Motor neuron (in vitro differentiated cells): ENCODE measurements at regions not wholly inside any gene's neighbourhood (a gene's known extent, or its start where the extent isn't known, plus 50 kb on each side); places are given as distances from the start of the nearest gene placed in this dataset.

Experiments
- ATAC-seq, 8 experiments: fragments of 200-7000 bp; cut with Tn5 transposase; replicated peaks in 6 of 8; 2 replicates each; pipeline ENCODE4 v1.8.0; 2021; ENCODE audit warnings: mild to moderate bottlenecking in 8 of 8, moderate library complexity in 8 of 8
- H3K27ac ChIP-seq, 2 donors: fragments of 250-450 bp; sonication (Bioruptor Pico); 2 replicates each; pipeline ENCODE4 v1.9.0; 2021; ENCODE audit warnings: antibody characterized with exemption in 2 of 2, mild to moderate bottlenecking in 2 of 2, moderate library complexity in 1 of 2
- H3K4me1 ChIP-seq, 2 donors: fragments of 250-450 bp; sonication (Bioruptor Pico); replicated peaks in 1 of 2; 2 replicates each; pipeline ENCODE4 v1.6.1; 2021; ENCODE audit warnings: antibody characterized with exemption in 2 of 2, mild to moderate bottlenecking in 2 of 2, moderate library complexity in 1 of 2
- H3K4me3 ChIP-seq, 5 donors: fragments of 250-450 bp; sonication (Bioruptor Pico); 2 replicates each; pipeline ENCODE4 v1.9.0; 2021; ENCODE audit warnings: antibody characterized with exemption in 5 of 5, mild to moderate bottlenecking in 5 of 5, moderate library complexity in 4 of 5
- WGBS, 10 experiments: fragments of 450-650 bp; shearing (Covaris generic); methylation state at CpG; one replicate each; pipeline ENCODE4 v1.0.0; 2022; 5-methylcytosine and 5-hydroxymethylcytosine counted together
- in situ Hi-C, 9 experiments: fragments of 400-800 bp; cut with MboI; loops; one replicate each; pipeline ENCODE4 v1.15.0; 2021; ENCODE audit warnings: low sequenced_read_pairs in 9 of 9, low pct_unique_long_range_greater_than_20kb in 2 of 9; ENCODE audit not compliant: unreplicated experiment in 9 of 9

DNA sequence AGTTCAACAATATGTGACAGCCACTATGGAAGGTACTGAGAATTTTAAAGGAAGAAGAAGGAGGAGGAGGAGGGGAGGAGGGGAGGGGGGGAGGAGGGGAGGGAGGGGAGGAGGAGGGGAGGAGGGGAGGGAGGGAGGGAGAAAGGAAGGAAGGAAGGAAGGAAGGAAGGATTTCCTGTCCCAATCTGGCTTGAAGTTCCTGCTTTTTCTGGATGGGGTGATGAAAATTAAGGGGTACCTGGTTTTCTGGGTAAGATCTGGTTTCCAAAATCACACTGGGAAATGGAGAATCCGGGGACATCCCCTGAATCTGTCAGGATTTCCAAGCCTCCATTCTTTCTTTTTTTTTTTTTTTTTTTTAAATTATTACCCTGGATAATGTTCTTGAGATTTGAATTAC, 271.8 kb downstream of the MTX2 start:
- WGBS, 10 experiments = 20 to 100% (median 80%) methylated on average over 1 of the region's 1 CpG; no CpG with 5 or more reads in 5 of the 10 experiments

DNA sequence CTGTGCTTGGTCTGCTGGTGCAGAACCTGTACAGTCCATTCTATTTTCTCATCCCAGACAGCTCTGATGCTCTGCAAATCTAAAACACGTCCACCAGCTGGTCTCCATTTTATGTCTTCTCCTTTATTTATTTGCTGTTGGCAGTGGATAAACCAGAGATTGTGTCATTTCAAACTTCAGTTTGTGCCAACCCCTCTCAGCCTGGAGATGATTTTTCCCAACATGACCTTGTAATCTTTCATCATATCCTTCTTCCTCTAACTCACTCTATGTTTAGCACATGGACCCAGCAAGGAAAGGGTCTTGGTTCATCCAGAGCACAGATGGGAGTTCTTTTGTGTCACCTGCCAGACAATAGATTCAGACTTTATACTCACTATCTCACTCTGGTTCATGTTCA, 273.2 kb downstream of the MTX2 start:
- H3K4me3 ChIP-seq = no peak overlapping the region
- ATAC-seq = no peak
- H3K4me1 ChIP-seq = peaks cover 21 to 35% of the 10 kb centered on the region in 2 donors
- WGBS, 10 experiments = 0 to 100% (median 83%) methylated on average over 1 of the region's 1 CpG; no CpG with 5 or more reads in 3 of the 10 experiments
- in situ Hi-C loops = no loop called here
- H3K27ac ChIP-seq = no peak overlapping the region

More for the DNA sequence above, 271.8 kb downstream of the MTX2 start:
- Histone ChIP-seq H3K4me1 (peaks cover 13 to 21% of the 10 kb centered on the region in 2 donors), H3K27ac (no peak overlapping the region), H3K4me3 (no peak overlapping the region)
- ATAC-seq = no peak
- in situ Hi-C loops = no loop called here

DNA sequence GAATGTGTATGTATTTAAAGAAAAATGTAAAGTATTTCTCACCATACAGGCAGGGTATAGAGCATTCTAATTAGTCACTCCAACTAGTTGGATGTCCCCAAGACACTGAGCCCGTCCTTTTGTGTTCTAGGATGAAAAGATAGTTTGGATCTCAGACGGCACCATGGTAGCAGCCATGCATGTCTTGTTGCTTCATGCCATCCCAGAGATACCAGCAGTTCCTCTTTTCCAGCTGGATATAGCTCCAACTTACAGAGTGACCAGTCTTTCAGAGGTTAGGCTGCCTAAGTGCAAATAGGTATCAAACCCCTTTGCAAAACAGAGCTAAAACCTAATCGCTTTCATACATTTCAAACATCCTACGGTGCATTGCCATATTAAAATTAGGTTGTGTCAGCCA, 275.3 kb downstream of the MTX2 start:
- peaks cover 21 to 30% of the 10 kb centered on the region in 2 donors for H3K4me1 ChIP-seq
- WGBS, 10 experiments = 85 to 100% (median 93%) methylated on average over 1 to 4 of the region's 4 CpGs; no CpG with 5 or more reads in 2 of the 10 experiments
- in situ Hi-C loops = no loop called here
- peak in 1 of 8 experiments; percentile 74 for ATAC-seq
- H3K4me3 ChIP-seq = no peak overlapping the region
- no peak overlapping the region for H3K27ac ChIP-seq

DNA sequence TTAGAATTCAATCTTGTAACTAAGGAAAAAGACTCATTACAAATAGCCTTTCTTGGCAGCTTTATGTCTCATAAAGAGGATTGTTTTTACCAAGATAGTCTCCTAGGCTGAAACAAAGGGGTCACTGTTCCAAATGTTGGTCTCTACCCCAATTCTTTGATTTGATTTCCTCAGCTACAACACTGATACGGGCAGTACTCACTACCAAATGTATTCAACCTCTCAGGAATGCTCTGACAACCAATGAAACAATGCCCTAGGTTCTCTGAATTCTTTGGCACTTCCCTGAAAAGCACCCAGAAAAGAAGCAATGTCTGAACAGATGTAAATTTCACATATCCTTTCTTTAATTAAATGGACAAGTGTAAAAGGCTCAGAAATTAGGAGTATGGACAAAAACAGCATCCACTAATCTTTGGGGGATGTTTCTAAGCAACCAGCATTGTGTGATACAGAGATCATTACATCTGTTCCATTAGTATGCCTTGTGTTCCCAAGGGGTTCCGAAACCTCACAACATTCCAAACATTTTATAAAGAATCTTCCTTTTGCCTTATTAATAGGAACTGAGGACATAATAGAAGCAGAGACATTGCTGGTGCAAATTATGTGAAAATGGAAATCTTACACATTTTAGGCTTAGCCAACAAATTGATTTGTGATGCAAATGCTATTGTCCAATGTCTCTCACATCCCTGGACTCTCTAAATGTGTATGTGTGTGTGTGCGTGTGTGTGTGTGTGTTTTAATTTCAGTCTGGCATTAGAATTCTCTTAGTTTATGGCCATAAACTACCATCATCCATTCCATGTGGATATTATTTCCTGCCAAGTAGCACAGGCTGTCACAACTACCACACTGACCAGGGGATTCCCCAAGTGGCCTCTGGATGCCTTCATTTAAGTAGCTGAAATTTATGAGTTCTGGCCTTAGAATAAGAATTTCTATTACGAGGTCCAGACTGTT, 276.0 kb downstream of the MTX2 start:
- Histone ChIP-seq H3K27ac (no peak overlapping the region), H3K4me3 (no peak overlapping the region), H3K4me1 (peaks cover 21 to 30% of the 10 kb centered on the region in 2 donors)
- 17 to 75% (median 57%) methylated on average over 1 to 4 of the region's 4 CpGs; no CpG with 5 or more reads in 2 of the 10 experiments for WGBS, 10 experiments
- in situ Hi-C loops = no loop called here
- ATAC-seq = peak in 5 of 8 experiments; percentile 31 to 60 (median 47)

DNA sequence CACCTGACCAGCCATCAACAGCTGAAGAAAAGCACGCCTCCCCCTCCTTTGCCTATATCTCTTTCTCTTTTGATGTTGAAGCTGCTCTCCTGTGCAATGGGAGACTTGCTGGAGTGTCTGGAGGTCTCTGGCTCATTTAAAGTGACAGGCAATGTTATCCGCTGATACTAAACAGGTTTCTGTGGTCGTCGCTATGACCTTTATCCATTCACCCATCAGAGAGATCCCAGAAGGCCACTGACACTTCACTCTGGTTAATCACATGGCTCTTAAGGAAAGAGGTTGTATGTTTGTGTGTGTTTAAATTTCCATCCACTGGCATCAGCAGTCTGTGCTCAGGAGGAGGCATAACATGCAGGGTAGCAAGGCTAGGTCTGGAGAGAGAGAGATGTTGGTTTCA, 277.3 kb downstream of the MTX2 start:
- ATAC-seq = no peak
- Histone ChIP-seq H3K4me1 (peaks cover 21 to 30% of the 10 kb centered on the region in 2 donors), H3K4me3 (no peak overlapping the region), H3K27ac (no peak overlapping the region)
- 60 to 100% (median 83%) methylated on average over 1 to 3 of the region's 4 CpGs; no CpG with 5 or more reads in 3 of the 10 experiments for WGBS, 10 experiments
- in situ Hi-C loops = no loop called here

DNA sequence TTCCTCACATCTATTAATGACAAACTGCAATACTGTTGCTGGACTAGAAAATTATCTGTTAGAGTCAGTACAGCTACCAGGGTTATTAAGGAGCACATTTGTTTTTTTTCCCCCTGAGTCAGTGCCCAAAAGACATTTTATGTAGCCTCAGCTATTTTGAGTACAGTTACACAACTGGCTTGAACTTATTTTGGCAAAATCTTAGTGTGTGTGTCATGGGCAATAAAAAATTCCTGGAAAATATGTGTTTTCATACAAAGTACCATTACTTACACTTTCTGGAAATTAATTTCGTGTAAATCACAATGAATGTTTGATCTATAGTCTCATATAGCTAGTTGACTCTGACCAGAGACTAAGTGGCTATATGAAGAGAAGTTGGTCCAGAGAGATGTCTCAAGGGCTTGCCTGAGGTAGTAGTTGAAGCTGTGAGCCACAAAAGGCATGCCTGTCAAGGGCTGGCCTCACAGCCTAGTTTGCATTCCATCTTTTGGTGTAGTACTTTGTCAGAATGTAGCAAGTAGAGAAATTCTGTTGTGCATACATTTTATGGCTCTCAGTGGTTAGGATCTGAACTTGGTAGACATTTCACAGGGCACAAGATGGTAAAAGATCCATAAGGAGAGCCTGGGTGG, 283.4 kb downstream of the MTX2 start:
- no peak overlapping the region for H3K27ac ChIP-seq
- H3K4me1 ChIP-seq = peaks cover 9 to 21% of the 10 kb centered on the region in 2 donors
- peak in 2 of 8 experiments; percentile 50 to 62 for ATAC-seq
- WGBS, 10 experiments = 0 to 88% (median 34%) methylated on average over 1 of the region's 1 CpG; no CpG with 5 or more reads in 2 of the 10 experiments
- H3K4me3 ChIP-seq = no peak overlapping the region
- in situ Hi-C loops = loop anchor here in 5 of 9 experiments (10.0 to 25.0 kb wide), 3 partner anchors 90 to 415 kb away; partner anchors contain the start of gene HOXD8 (in 4 of the 5)

DNA sequence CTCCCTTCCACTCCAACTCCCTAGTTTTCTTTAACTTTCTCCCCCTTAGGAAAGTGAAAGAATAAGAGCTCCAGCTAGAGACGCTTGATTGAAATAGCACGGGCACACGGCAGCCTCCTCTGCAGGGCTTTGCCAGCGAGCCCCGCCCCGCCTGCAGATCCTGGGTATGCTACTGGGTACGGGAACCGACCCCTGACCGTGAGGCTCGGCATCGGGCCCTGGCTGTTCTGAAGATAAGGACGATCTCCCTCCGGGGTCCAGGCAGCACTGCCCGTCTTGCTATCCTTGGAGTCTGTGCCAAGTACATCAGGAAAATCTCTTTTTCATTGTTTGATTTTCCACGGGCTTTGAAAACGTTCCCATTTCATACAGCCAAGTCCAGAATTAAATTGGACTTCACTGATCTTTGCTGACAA, 284.5 kb downstream of the MTX2 start:
- 0 to 87% (median 13%) methylated on average over 1 to 13 of the region's 16 CpGs; no CpG with 5 or more reads in 2 of the 10 experiments for WGBS, 10 experiments
- in situ Hi-C loops = loop anchor here in 5 of 9 experiments (10.0 to 25.0 kb wide), 3 partner anchors 91 to 416 kb away; partner anchors contain the start of gene HOXD8 (in 4 of the 5)
- Histone ChIP-seq H3K27ac (peak overlapping the region; percentile 35 to 90), H3K4me3 (peak overlapping the region in 4 of 5 donors; percentile 24 to 38 (median 32)), H3K4me1 (peaks cover 9 to 21% of the 10 kb centered on the region in 2 donors)
- ATAC-seq = peak; percentile 71 to 93 (median 80)

DNA sequence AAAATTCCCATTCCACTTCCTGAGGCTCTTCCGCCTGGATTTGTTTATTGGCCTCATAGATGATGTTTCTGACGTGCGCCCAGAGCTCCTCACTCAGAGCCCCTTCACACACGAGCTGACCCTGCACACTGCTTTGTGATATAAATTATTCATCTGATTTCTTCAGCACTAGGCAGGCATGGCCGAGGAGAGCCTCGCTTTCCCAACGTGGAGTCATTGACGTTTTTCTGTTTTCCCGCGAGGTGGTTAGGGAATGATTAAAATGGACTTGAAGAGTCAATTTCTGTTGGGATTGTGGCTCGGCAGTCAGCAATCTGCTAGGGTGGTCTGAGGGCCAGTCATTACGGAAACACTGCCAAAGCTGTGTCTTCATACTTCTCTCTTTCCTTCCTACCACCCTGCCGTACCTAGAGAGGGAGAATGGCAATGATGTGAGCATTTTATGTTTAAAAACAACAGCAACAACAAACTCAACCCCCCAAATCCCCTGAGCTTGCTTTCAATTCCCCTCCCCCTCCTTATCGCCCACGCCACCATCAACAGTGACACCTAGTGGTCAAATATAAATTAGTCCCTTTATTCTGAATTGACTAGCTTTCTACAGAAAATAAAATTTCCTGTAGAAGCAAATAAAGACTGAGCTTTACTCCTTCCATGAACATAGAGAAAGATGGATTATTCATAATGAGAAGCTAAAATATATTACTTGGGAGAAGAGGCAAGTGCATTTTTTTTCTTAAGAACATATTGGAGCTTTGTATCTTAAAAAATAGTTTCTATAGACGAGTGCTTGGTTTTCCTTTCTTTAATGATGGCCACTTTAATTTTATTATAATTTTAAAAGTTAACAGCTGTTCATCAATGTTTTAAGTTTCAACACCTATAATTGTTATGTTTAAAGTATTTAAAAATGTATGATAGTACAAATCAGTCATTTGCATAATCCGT, 285.1 kb downstream of the MTX2 start:
- in situ Hi-C loops = loop anchor here in 5 of 9 experiments (10.0 to 25.0 kb wide), 3 partner anchors 92 to 417 kb away; partner anchors contain the start of gene HOXD8 (in 4 of the 5)
- peak; percentile 61 to 95 (median 88) for ATAC-seq
- peak overlapping the region; percentile 35 to 90 for H3K27ac ChIP-seq
- H3K4me3 ChIP-seq = peak overlapping the region; percentile 11 to 38 (median 28)
- peaks cover 12 to 21% of the 10 kb centered on the region in 2 donors for H3K4me1 ChIP-seq
- WGBS, 10 experiments = 6 to 100% (median 51%) methylated on average over 1 to 16 of the region's 17 CpGs

DNA sequence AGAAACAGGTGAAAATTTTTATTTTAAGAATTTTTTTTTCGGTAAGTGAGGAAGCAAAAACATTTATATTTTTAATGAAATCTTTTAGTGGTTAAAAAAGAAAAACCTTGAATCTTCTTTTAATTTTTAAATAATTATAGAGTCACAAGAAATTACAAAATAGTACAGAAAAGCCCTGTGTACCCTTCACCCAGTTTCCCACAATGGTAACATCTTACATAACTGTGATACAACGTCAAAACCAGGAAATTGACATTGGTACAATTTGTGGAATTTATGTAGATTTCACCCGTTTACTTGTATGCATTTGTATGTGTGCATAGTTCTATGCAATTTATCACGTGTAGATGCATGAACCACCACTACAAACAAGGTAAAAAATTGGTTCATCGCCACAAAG, 285.9 kb downstream of the MTX2 start:
- in situ Hi-C loops = loop anchor here in 5 of 9 experiments (10.0 to 25.0 kb wide), 3 partner anchors 93 to 418 kb away; partner anchors contain the start of gene HOXD8 (in 4 of the 5)
- WGBS, 10 experiments = 20 to 92% (median 64%) methylated on average over 2 to 5 of the region's 5 CpGs

DNA sequence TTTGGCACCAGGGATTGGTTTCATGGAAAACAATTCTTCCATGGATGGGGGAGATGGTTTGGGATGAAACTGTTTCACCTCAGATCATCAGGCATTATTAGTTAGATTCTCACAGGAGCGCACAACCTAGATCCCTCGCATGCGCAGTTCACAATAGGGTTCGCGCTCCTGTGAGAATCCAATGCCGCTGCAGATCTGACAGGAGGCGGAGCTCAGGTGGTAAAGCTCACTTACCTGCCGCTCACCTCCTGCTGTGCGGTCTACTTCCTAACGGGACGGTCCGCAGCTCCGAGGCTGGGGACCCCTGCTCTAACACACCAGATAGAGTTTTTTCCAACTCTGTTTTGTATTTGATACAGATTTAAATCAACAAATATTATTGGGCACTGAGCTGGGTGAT, 286.5 kb downstream of the MTX2 start:
- ATAC-seq = no peak
- WGBS, 10 experiments = 81 to 100% (median 98%) methylated on average over 4 to 11 of the region's 13 CpGs; no CpG with 5 or more reads in 3 of the 10 experiments
- Histone ChIP-seq H3K27ac (no peak overlapping the region), H3K4me1 (peaks cover 20 to 23% of the 10 kb centered on the region in 2 donors), H3K4me3 (no peak overlapping the region)
- in situ Hi-C loops = loop anchor here in 5 of 9 experiments (10.0 to 25.0 kb wide), 3 partner anchors 93 to 418 kb away; partner anchors contain the start of gene HOXD8 (in 4 of the 5)

More for the DNA sequence above, 285.9 kb downstream of the MTX2 start:
- H3K27ac ChIP-seq = no peak overlapping the region
- no peak overlapping the region for H3K4me3 ChIP-seq
- H3K4me1 ChIP-seq = peaks cover 19 to 21% of the 10 kb centered on the region in 2 donors
- ATAC-seq = no peak

DNA sequence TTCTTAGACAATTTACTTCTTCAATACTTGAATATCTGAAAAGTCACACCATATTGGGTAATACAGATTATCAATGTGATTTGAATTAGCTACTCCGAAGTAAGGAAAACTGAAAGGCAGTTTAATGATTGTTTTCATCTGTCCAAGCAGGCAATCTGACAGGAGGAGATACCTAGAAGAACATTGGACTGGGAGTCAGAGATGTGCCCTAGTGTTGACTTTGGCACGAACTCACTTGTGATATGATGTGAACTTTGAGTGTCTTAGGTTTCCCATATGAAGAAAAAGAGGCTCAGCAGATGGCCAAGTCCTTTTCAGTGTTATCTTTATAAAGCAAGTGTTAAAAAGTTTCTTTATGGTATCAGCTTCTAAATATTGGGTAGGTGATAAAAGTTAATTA, 287.1 kb downstream of the MTX2 start:
- Histone ChIP-seq H3K27ac (no peak overlapping the region), H3K4me3 (no peak overlapping the region), H3K4me1 (peaks cover 24 to 29% of the 10 kb centered on the region in 2 donors)
- in situ Hi-C loops = loop anchor here in 5 of 9 experiments (10.0 to 25.0 kb wide), 3 partner anchors 94 to 419 kb away; partner anchors contain the start of gene HOXD8 (in 4 of the 5)
- WGBS, 10 experiments = 0 to 100% (median 67%) methylated on average over 1 to 2 of the region's 2 CpGs; no CpG with 5 or more reads in 1 of the 10 experiments
- no peak for ATAC-seq
